K562 (cell line): ENCODE measurements at regions not wholly inside any gene's neighbourhood (a gene's known extent, or its start where the extent isn't known, plus 50 kb on each side); places are given as distances from the start of the nearest gene placed in this dataset.

Experiments used
- ATAC-seq: fragments of 200-7000 bp; cut with Tn5 transposase; 3 replicates; pipeline ENCODE4 v1.9.1; 2020; ENCODE audit warnings: moderate library complexity
- BruUV-seq: library from RNA; stranded (reverse); fragments of 400-500 nt; replicated peaks from 2 replicates; lab custom pipeline; 2021; lab: Mats Ljungman, UMichigan
- CTCF ChIA-PET: fragments of 300-600 bp; formaldehyde crosslinking; extraction: SDS; loops from one replicate; lab custom pipeline; 2021; ENCODE audit warnings: low intra/inter-chr PET ratio; lab: Yijun Ruan, JAX
- POLR2A ChIA-PET: fragments of 300-600, 350-650 bp; sonication (Branson Sonifier 250); formaldehyde crosslinking; extraction: SDS; loops from one replicate; lab custom pipeline; 2021; ENCODE audit warnings: antibody characterized with exemption, inconsistent platforms; lab: Yijun Ruan, JAX
- DNase-seq, 4 experiments: peaks; one replicate each; pipeline versions ENCODE4 v3.0.0 to v3.0.0-alpha.2; 2011 to 2018; ENCODE audit warnings: low spot score in 3 of 4, mixed read lengths in 3 of 4; ENCODE audit errors: extremely low read depth in 1 of 4
- FAIRE-seq: peaks from 2 replicates; lab custom pipeline; 2011; peaks lifted over from hg19 to GRCh38; lab: Jason Lieb, UNC
- H2AFZ ChIP-seq: 2 replicates; pipeline ENCODE4 v1.6.0; 2011; ENCODE audit warnings: low read depth, low read length, control low read depth, inconsistent platforms
- H3K27ac ChIP-seq: fragments of 200-600 bp; 3 replicates; pipeline ENCODE4 v1.8.0; 2011; ENCODE audit warnings: low read depth, mild to moderate bottlenecking, control low read depth, inconsistent platforms, low read length, moderate library complexity, mixed read lengths; ENCODE audit errors: extremely low read depth
- H3K27me3 ChIP-seq, 2 experiments: fragments of 300-600 bp in 1 of 2; 2 replicates in 1 of 2; 3 replicates in 1 of 2; pipeline versions ENCODE4 v1.6.0 to v1.8.0; 2011; ENCODE audit warnings: inconsistent platforms in 2 of 2, low read length in 2 of 2, mild to moderate bottlenecking in 1 of 2, mixed read lengths in 1 of 2, moderate library complexity in 1 of 2; ENCODE audit not compliant: control insufficient read depth in 2 of 2, insufficient read depth in 2 of 2
- H3K36me3 ChIP-seq: fragments of 300-600 bp; 3 replicates; pipeline ENCODE4 v1.8.0; 2011; ENCODE audit warnings: mild to moderate bottlenecking, low read length, inconsistent platforms; ENCODE audit not compliant: control insufficient read depth, insufficient read depth
- H3K4me1 ChIP-seq, 2 experiments: fragments of 200-600 bp in 1 of 2; replicated peaks in 1 of 2; 2 replicates in 1 of 2; 3 replicates in 1 of 2; pipeline versions ENCODE4 v1.5.1 to v1.8.0; 2011; ENCODE audit warnings: inconsistent platforms in 2 of 2, low read length in 2 of 2, mild to moderate bottlenecking in 1 of 2, mixed read lengths in 1 of 2, moderate library complexity in 1 of 2; ENCODE audit not compliant: control insufficient read depth in 2 of 2, insufficient read depth in 2 of 2
- H3K4me2 ChIP-seq: 2 replicates; pipeline ENCODE4 v1.6.1; 2011; ENCODE audit warnings: low read length, control low read depth, inconsistent platforms, mixed read lengths; ENCODE audit not compliant: insufficient read depth
- H3K4me3 ChIP-seq: fragments of 200-600 bp; sonication (generic), shearing (Covaris generic); 2 replicates; pipeline ENCODE4 v1.5.1; 2016; ENCODE audit warnings: control low read depth, inconsistent platforms
- H3K79me2 ChIP-seq: fragments of 200-600 bp; 3 replicates; pipeline ENCODE4 v1.8.0; 2011; ENCODE audit warnings: low read length, inconsistent platforms; ENCODE audit not compliant: control insufficient read depth, insufficient read depth
- H3K9ac ChIP-seq, 2 experiments: 2 replicates each; pipeline versions ENCODE4 v1.6.0 to v1.6.1; 2011; ENCODE audit warnings: low read depth in 2 of 2, low read length in 2 of 2, control low read depth in 1 of 2, inconsistent platforms in 1 of 2, mild to moderate bottlenecking in 1 of 2, mixed read lengths in 1 of 2; ENCODE audit not compliant: insufficient read depth in 1 of 2
- H3K9me1 ChIP-seq: one replicate; pipeline ENCODE4 v1.6.0; 2011; ENCODE audit warnings: inconsistent platforms, mild to moderate bottlenecking, low read length, moderate library complexity; ENCODE audit not compliant: control insufficient read depth, insufficient read depth
- H3K9me3 ChIP-seq: replicated peaks from 2 replicates; pipeline ENCODE4 v1.5.1; 2011; ENCODE audit warnings: low read depth, low read length, inconsistent platforms; ENCODE audit not compliant: control insufficient read depth, insufficient read depth
- H4K20me1 ChIP-seq: replicated peaks from 2 replicates; pipeline ENCODE4 v1.6.1; 2011; ENCODE audit warnings: low read length, inconsistent platforms, mixed read lengths; ENCODE audit not compliant: control insufficient read depth, insufficient read depth
- DLX4 ChIP-seq: fragments of 250-450 bp; sonication (Bioruptor Pico); IDR thresholded peaks from 2 replicates; pipeline ENCODE4 v1.6.1; 2021; ENCODE audit warnings: mild to moderate bottlenecking
- ELK3 ChIP-seq: fragments of 450-650 bp; formaldehyde crosslinking; IDR thresholded peaks from 2 replicates; pipeline ENCODE4 v1.4.0; 2020; ENCODE audit warnings: mild to moderate bottlenecking
- EP400 ChIP-seq: fragments of 450-650 bp; IDR thresholded peaks from 2 replicates; pipeline ENCODE4 v1.6.1; 2017; ENCODE audit warnings: antibody characterized with exemption, mild to moderate bottlenecking, moderate library complexity
- POLR2G ChIP-seq: fragments of 200-400 bp; formaldehyde crosslinking; IDR thresholded peaks from 2 replicates; pipeline ENCODE4 v1.6.1; 2017; ENCODE audit warnings: low read depth, mild to moderate bottlenecking, antibody characterized with exemption, low read length, moderate library complexity
- SAP30 ChIP-seq: fragments of 200-600 bp; sonication (generic); IDR thresholded peaks from 2 replicates; pipeline ENCODE4 v1.6.1; 2012; ENCODE audit warnings: borderline replicate concordance, low read depth, mild to moderate bottlenecking, moderate library complexity, low read length, control low read depth, inconsistent platforms; ENCODE audit not compliant: insufficient read depth, poor library complexity, severe bottlenecking
- TAF9B ChIP-seq: fragments of 450-650 bp; IDR thresholded peaks from 2 replicates; pipeline ENCODE4 v1.6.1; 2018; ENCODE audit warnings: mild to moderate bottlenecking; ENCODE audit not compliant: partially characterized antibody
- ZNF175 ChIP-seq: fragments of 200-800 bp; sonication (Bioruptor generic); IDR thresholded peaks from 2 replicates; pipeline ENCODE4 v1.6.1; 2016; ENCODE audit warnings: low read depth, mild to moderate bottlenecking, missing genetic modification characterization, missing compliant biosample characterization
- WGBS: fragments of 100-300 bp; shearing (Covaris generic); methylation state at CpG from one replicate; pipeline ENCODE4 v1.1.6; 2016; ENCODE audit warnings: low coverage, mixed read lengths; ENCODE audit not compliant: insufficient coverage; ENCODE audit errors: missing lambda C conversion rate; 5-methylcytosine and 5-hydroxymethylcytosine counted together
- in situ Hi-C: fragments of 300-500 bp; cut with MboI; formaldehyde crosslinking; loops from 4 replicates; pipeline ENCODE4 v1.15.0; 2018; ENCODE audit warnings: inconsistent platforms, mixed read lengths
- intact Hi-C: fragments of 100-400 bp; cut with micrococcal nuclease; formaldehyde crosslinking; loops from 2 replicates; pipeline ENCODE4 v1.14.2; 2022

GRCh38 chr2:234858790-234859329, 93.0 kb upstream of the SH3BP4 start:
- DNase-seq (no peak), FAIRE-seq (no peak), ATAC-seq (no peak)
- Histone ChIP-seq H2AFZ (no peak overlapping the region), H3K9ac (no peak overlapping the region), H3K27ac (no peak overlapping the region), H3K4me3 (no peak overlapping the region), H3K4me2 (no peak overlapping the region), H3K27me3 (peaks cover 0 to 6% of the 10 kb centered on the region in 2 experiments; a peak in 1 of 5 replicates), H3K36me3 (no peaks in the 10 kb centered on the region), H3K9me3 (no peaks in the 10 kb centered on the region), H3K4me1 (no peaks in the 10 kb centered on the region; a peak in 1 of 5 replicates), H4K20me1 (no peaks in the 10 kb centered on the region), H3K9me1 (no peaks in the 10 kb centered on the region), H3K79me2 (no peaks in the 10 kb centered on the region)
- ChIA-PET POLR2A (no interaction called here), CTCF (no interaction called here)
- TF ChIP-seq POLR2G (no peak), EP400 (no peak), TAF9B (no peak), ELK3 (CRISPR knock-in tag) (no peak), ZNF175 (CRISPR knock-in tag) (no peak), DLX4 (CRISPR knock-in tag) (no peak), SAP30 (no peak)
- no TSS peak for BruUV-seq
- intact Hi-C loops (no loop called here), in situ Hi-C loops (no loop called here)
- WGBS = 0% methylated on average over 6 of the region's 6 CpGs
